Stimulated activated CD8-positive, alpha-beta memory T cell treated with anti-CD3 and anti-CD28 coated beads, Interleukin-4, amount 100 ng/mL, for 1 hour (primary cell): ENCODE measurements at regions not wholly inside any gene's neighbourhood (a gene's known extent, or its start where the extent isn't known, plus 50 kb on each side); places are given as distances from the start of the nearest gene placed in this dataset.

Experiments
- DNase-seq, 2 donors: peaks; one replicate each; pipeline ENCODE4 v3.0.0-alpha.2; 2020; ENCODE audit warnings: low read depth in 2 of 2, low spot score in 1 of 2

GRCh38 chr5:72558046-72558336 is 50.8 kb upstream of the ZNF366 start:
- no peak for DNase-seq

GRCh38 chr5:72557167-72558045 is 50.2 kb upstream of the ZNF366 start:
- no peak for DNase-seq
